SK-N-SH treated with all-trans-retinoic acid at 6 μM for 48 hours (cell line): ENCODE measurements at regions not wholly inside any gene's neighbourhood (a gene's known extent, or its start where the extent isn't known, plus 50 kb on each side); places are given as distances from the start of the nearest gene placed in this dataset.

Experiments
- CSDC2 ChIP-seq: fragments of 250-450 bp; sonication (Bioruptor Pico); IDR thresholded peaks from 2 replicates; pipeline ENCODE4 v1.5.0; 2020; ENCODE audit warnings: mild to moderate bottlenecking, moderate library complexity
- PATZ1 ChIP-seq: fragments of 250-450 bp; sonication (Bioruptor Pico); IDR thresholded peaks from 2 replicates; pipeline ENCODE4 v1.8.0; 2020; ENCODE audit warnings: mild to moderate bottlenecking, moderate library complexity, borderline replicate concordance
- ZNF70 ChIP-seq: fragments of 450-650 bp; formaldehyde crosslinking; IDR thresholded peaks from 2 replicates; pipeline ENCODE4 v1.5.0; 2020; ENCODE audit warnings: mild to moderate bottlenecking, moderate library complexity

DNA sequence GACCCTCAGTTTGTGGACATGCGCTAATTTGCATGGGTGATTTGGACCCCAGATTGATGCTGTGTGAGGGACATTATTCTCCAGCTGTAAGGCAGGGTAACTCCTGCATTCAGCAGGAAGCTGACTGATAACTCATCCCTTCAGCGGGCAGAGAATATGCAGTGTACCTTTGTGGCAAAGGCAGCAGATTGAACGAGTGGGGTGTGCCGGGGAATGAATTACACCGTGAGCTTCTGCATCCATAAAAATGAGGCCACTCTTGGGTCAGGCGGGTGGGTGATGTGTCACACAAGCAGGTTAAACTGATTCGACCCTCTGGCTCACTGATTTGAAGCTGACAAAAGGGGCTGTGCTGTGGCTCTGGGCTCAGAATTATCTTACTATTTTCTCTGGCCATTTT is 128.9 kb upstream of the PMFBP1 start:
- no peak for TF ChIP-seq PATZ1 (CRISPR knock-in tag)
- TF ChIP-seq CSDC2 (CRISPR knock-in tag), result no peak
- no peak for TF ChIP-seq ZNF70
